GM19397 (cell line): ENCODE measurements at regions not wholly inside any gene's neighbourhood (a gene's known extent, or its start where the extent isn't known, plus 50 kb on each side); places are given as distances from the start of the nearest gene placed in this dataset.

Experiments
- ATAC-seq: cut with Tn5 transposase; IDR thresholded peaks from one replicate; pipeline ENCODE4 v1.9.1; 2021; ENCODE audit warnings: mild to moderate bottlenecking, moderate library complexity; ENCODE audit not compliant: unreplicated experiment

DNA sequence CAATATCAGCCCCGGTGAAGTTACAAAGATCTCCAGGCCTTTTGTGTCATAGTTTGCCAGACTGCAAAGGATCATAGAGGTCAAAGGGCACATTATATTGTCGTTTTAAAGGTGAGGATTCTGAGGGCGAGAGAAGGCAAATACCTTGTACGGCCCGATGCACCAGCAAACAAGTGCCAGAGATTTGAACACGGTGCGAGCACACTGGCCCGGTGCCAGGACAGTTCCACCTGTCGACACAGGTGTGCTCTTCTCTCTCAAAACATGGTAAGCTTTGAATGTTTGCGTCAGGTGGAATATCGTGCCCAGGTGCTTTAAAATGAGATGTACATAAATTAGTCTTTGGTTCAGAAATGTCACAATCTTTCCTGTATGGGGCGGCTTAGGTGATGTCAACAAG lies 776.1 kb upstream of the ID2 start:
- ATAC-seq, result no peak

DNA sequence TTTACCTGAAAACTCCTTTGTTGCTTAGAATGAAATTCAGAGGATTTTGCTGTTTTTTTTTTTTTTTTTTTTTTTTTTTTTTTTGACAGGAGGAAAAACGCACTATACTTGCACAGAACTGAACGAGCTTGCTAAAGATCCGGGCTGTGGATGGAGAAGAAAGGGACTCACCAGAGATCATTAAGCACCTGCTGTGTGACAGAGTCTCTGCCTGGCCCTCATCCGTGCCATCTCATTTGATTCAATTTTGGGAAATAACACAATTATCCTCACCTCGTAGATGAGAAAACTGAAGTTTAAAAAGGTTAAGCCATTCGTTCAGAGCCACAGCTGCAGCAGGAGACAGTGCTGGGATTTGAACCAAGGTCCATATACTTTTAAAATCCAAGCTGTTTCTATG lies 775.4 kb upstream of the ID2 start:
- ATAC-seq, result no peak

DNA sequence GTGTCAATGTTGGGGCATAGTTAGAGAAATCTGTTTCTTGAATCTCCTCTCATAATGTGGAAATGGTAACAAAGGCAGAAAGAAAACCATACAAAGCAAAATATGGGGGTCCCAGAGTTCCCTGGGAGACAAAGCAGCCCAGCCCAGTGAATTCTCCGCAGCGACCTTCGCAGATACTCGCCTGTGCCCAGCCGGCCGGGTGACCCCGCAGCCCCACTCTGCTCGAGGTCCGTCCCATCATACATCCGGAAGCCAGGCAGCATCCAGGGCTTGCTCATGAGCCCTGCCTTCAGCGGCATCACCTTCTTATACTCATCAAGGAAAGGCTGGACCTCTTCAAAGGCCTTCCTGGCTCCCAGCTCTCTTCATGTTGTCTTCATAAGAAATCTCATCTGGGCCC lies 774.8 kb upstream of the ID2 start:
- no peak for ATAC-seq

DNA sequence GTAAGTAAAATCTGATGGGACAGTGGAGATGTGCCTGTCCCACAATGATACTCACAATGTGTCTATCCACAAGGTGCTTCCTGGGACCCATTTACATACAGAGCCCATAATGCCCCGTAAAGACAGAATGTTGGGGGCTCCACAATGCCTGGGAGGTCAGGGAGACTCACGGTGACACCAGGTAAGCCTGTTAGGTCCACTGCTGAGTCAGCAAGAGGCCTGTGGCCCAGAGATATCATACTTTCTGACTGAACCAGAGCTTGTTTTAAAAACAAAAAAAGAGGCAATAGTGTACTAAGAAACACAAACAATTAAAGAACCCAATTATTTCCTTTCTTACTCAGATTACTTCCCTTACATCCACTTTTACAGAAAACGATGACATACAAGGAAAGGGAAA lies 771.1 kb upstream of the ID2 start:
- ATAC-seq, result no peak

DNA sequence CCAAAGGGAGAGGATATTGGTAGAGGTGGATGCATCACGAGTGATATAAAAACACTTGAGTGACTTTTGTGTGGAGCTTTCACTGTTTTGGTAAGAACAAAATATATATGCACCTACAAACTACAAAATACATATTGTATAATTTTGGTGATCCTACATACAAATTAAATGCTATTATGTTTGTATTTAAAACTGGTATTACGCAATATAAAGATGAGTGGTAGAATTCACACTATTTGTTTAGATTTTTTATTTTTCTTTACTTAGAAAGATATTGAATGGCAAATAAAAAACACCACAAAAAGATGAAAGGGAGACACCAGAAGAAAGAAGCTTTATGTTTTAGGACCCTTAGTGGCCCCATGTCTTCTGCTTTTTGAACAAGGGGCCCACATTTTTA lies 770.7 kb upstream of the ID2 start:
- no peak for ATAC-seq

DNA sequence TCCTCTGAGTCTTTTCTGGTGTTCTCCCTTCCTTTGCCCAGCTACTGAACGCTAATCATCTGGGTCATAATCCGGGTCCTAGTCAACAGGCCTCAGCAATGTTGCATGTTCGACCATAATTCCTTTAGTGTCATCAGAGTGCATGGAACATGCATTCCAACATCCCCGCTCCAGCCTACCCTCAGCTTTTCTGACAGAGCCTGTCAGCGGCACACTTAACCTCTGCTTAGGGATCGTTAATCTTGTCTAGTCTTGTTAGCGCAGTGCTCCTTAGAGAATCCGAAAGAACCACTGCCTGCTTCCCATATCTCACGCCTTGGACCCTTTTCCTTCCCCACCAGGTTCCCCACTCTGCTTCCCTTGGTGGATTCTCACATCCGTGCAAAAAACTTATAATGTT lies 767.9 kb upstream of the ID2 start:
- ATAC-seq, result no peak

DNA sequence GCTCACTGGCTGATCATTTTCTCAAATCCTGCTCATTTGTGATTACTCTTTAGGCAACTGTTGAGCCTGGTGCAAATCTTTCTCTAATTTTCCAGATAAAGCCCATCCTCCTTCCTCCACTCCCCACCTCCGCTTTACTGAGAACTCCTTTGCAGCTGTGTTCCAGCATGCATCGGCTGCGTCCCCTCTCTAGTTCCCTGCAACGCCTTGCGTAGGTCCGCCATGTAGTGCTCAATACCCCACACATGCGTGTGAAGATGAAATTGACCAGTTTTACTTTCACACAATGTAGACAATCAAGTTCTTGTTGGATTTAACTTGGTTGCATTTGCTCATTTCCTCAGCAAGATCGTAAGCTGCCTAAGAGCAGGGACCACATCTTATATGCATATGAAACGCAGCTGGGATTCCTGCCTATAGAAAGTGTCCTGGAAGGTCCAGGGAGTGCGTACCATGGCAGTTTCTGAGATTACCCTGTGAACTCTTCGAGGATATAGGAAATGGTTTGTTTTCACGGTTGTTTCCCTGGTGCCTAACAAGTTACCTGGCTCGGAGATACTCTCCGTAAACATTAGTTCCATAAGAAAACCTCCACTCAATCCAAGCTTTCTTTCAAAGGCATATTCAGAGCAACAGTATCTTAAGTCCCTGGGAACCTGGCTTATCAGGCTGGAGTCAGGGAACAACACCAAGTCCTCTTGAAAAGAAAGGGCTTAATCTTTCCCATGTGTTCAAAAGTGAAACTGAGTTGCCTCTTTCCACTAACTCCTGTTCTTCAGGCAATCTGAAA lies 766.4 kb upstream of the ID2 start:
- no peak for ATAC-seq

DNA sequence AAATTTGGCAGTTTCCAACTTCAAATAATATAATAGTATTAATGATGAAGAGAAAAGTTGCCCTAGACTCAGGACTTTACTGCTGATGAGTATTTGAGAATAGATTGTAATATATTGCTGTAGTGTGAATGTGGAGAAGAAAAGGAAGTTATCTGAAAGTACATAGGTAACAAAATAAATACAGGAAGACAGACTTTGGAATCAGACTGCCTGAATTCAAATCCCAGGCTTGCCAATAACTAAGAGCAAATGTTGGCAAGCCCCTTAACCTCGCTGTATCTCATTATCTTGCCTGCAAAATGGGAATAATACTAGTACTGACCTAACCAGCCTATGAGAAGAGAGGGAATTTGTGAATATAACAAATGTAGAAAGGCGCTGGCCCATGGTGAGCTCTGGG lies 765.2 kb upstream of the ID2 start:
- no peak for ATAC-seq

DNA sequence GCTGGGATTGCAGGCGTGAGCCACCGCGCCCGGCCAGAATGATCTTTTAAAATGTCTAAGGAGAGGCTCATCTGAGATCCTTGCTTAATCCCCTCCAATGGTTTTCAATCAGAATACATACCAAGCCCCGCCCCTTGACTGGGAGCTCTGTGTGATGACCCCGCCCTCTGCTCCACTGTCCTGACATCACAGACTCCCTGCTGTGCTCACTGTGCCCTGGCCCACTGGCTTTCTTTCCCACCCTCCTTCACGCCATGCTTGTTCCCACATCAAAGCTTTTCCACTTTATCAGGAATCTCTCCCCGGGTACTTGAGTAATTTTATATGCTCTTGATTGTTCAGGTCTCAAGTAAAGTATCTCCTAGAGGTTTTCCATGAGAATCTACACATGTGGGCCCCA lies 762.3 kb upstream of the ID2 start:
- ATAC-seq, result no peak

DNA sequence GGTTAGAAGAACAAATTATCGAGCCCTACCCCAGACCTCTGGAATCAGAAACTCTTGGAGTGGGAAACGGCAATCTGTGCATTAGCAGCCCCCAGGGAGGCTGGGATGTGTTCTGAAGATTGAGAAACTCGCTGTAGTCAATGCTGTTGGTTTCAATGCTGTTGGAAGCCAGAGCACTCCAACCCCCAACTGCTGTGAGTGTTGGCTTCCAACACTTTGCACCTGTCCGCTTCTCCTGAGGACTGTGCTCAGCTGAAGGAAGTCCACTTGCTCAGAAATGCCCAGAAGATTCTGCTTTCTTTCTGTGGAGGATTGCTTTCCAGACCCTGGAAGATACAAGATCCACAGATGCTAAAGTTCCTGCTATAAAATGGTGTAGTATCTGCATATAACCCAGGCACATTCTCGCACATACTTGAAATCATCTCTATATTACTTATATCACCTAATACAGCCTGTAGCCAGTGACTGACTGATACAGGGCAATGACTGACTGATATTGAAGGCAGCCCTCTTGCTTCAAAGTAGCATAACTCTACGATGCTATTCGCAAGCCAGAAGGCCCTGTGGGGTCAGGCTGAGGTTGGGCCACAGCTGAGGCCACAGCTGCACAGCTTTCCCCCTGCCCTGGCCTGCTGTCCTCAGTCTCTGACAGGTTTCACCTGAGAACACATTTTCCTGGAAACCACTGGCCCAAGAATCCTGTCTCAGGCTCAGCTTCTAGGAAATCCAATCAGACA lies 757.7 kb upstream of the ID2 start:
- no peak for ATAC-seq

DNA sequence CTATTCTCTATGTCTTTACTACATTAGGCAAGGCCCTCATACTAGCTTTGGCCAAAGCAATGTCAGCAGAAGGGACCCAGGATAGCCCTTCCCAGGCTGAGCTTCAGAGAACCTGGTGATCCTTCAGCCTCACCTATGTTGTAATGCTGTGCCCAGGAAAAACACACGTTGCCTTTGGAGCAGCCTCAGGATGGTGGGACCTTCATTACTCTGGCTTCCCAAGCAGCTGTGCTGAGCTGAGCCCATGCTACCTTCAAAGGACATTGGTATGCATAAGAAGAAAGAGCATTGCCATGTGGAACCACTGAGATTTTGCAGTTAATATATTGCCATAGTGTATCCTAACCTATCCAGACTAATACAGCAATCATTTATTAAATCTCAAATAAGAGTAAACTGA lies 756.4 kb upstream of the ID2 start:
- ATAC-seq, result no peak

DNA sequence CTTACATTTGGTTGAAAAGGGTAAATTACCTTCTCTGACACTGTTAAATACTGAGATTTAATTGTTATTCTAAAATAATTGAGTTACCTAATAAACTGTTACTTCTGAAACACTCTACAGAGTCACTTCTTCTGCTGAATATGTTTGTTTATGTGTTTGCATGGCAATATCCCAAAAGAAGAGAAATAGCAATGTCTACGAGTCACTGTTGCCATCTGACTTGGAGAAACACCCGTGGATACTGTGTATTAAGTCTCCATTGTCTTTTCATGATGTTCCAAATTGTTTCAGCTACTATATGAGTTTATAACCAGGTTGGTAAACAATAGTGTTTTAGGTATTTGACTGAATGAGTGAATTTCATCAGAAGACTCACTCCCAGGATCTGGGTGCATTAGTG lies 754.2 kb upstream of the ID2 start:
- no peak for ATAC-seq

DNA sequence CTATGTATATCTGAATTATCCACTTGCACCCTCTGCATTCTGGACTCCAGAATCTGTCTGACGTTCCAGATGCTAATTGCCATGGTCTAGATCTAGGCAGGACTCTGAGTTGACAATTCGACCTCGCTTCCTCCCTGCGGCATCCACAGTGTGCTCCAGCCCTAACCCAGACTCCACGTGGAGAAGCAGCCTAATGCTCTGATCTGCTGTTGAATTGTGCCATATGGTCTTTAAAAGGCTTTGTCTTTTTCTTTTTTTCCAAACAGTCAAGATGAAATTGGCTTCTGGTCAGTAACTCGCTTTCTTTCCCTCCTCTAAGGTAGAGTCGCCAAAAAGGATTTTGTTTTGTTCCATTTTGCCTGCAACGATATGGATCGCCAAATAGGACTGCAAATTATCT lies 752.6 kb upstream of the ID2 start:
- ATAC-seq, result no peak

DNA sequence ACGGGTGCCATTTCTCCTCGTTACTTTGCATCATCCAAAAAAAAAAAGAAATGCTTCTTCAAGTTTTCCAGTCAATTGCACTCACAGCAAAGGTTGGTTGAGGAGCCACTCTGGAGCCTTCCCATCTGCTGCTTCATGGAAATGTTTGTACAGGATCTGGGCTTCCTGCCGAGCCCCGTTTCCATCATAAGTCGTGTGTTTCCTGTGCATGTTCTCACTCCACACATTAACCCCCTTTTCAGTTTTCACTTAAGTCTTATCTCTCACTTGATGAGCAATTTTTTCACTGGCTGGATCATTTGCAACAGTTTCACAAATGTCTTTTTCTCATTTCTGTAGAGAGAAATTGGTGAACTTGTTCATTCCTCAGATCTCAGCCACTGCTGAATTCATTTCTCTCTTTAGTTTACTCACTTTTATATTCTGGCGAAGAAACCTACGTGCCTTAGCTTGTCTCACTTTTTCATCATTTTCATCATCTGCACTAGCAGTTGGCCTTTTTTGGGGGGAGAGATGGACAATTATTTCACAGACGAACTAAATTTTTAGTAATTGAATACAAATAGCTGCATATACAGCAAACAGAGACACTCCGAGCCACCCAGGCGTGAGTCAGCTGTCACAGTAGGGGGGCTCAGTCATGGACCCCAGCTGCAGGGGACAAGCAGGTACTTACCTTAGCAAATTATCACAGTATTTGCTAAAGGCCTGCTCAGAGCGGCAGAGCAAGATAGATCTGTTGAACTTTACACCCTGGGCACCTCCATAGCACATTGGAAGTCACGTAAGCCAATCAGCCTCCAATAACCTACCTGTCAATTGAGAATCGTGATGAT lies 750.8 kb upstream of the ID2 start:
- ATAC-seq, result no peak

DNA sequence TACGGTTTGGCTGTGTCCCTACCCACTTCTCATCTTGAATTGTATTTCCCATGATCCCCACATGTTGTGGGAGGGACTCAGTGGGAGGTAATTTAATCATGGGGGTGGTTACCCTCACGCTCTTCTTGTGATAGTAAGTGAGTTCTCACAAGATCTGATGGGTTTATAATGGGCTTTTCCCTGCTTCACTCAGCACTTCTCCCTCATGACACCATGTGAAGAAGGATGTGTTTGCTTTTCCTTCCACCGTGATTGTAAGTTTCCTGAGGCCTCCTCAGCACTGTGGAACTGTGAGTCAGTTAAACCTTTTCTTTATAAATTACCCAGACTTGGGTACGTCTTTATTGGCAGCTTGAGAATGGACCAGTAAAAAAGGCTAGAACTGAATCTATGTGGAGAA lies 750.0 kb upstream of the ID2 start:
- ATAC-seq, result no peak

DNA sequence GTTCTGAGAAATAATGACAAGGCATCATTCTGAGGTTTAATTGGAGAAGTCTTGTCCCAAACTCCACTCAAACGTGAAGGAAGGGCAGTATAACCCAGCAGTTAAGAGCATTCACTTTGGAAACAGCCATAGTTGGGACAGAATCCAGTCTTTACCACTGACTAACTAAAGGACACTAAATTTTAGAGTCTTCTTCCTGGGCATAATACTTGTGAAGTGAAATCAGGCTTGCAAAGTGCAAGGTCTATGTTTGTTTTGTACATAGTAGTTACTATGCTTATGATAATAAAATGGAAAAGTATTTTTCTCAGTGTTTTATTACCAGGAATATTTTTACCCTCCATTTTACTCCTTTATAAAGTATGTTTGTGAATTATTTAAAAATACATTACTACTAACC lies 748.2 kb upstream of the ID2 start:
- ATAC-seq, result no peak

DNA sequence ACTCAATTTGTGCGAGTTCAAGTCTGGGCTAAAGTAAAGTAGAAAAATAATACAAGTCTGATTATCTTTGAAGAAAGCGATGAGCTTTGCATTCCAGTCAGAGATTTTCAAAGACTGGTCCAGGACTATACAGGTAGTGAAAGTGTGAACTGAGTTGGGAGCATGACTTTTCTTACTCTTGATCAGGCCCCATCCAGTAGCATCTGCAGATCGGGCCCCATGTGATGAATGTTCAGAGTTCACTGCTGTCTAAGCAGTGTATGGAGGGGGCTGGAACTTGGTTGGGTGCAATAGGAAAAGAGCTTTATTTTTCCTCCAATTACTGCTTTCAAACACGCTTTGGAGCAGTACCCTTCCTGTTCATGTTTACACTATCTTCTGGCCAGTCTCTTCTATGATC lies 747.4 kb upstream of the ID2 start:
- ATAC-seq, result no peak

DNA sequence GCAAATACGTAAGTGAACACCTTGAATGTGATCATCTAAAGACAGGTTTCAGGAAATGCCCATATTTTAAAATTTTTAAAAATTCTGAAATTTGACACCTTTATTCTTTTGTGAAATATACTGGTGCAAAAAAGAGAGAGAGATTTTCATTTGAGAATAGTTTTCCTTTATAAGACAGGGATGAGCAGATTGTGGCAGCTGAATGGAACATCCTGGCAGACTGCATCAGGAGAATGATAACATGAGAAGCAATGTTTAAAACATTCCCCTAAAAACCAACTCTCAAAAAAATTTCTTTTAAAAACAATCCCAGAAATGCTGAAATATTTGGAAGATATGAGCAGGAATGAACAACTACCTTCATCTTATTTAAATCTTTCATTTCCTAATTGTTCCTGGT lies 744.8 kb upstream of the ID2 start:
- no peak for ATAC-seq

DNA sequence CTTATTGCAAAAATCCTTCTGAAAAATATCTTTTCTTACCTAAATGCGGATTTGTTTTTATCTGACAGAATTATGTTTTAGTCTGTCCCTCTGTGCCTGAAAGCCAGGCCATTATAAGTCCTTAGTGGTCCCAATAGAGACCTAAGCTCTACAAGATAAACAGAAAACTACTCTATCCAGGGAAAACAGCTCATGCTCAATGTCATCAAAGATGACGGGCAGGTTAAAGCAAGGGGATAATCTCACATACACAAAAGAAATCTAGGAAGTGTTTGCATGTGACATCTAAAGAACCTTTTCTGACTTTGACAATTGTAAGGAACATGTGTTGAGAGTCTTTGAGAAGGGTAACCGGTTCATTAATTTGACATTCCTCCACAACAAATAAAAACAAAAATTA lies 741.1 kb upstream of the ID2 start:
- ATAC-seq, result no peak

DNA sequence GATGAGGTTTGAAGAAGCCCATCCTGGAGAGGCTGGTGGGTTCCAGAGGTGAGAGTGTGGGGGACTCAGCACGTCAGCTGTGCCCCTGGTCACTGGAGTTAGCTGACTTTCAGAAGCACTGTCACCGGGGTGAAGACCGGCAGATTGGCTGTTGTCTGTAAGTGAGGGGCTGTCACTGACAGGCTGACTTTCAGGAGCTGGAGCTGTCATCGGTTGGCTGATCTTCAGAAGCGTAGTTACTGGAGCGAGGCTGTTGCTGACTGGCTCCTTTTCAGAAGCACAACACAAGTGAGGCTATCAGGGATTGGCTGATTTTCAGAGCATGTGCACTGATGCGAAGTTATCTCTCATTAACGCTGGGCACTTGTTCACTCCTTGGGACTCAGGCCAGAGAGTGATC lies 738.4 kb upstream of the ID2 start:
- no peak for ATAC-seq

DNA sequence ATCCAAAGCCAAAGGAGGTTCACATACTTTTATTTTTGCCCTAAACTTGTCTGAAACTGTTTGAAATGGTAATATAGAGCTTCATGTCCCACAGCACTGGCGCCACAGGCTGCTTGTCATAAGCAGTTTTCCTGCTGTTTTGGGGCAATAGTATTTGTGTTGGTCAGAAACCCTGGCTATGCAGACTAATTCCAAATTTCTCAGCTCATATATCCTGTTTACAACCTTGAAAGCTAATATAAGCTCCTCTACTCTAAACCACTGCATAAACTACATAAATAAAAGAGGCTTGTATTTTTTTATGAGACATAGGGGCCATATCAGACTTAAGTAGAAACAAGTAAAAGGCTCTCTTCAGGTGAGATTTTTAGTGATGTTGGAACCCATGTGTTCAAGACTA lies 736.8 kb upstream of the ID2 start:
- ATAC-seq, result no peak
